Breast epithelium (tissue), 3 donors: ENCODE measurements at regions not wholly inside any gene's neighbourhood (a gene's known extent, or its start where the extent isn't known, plus 50 kb on each side); places are given as distances from the start of the nearest gene placed in this dataset.

Source experiments
- POLR2A ChIP-seq: fragments of 450-650 bp; IDR thresholded peaks from one replicate; pipeline ENCODE4 v1.6.1; 2016; ENCODE audit warnings: antibody characterized with exemption, mild to moderate bottlenecking, moderate library complexity
- TF ChIP-seq, protein P1 (sequence below), 3 donors: fragments of 450-650 bp; IDR thresholded peaks; one replicate each; pipeline ENCODE4 v1.5.1; 2016 to 2017; ENCODE audit warnings: antibody characterized with exemption in 3 of 3, mild to moderate bottlenecking in 3 of 3, moderate library complexity in 3 of 3

DNA sequence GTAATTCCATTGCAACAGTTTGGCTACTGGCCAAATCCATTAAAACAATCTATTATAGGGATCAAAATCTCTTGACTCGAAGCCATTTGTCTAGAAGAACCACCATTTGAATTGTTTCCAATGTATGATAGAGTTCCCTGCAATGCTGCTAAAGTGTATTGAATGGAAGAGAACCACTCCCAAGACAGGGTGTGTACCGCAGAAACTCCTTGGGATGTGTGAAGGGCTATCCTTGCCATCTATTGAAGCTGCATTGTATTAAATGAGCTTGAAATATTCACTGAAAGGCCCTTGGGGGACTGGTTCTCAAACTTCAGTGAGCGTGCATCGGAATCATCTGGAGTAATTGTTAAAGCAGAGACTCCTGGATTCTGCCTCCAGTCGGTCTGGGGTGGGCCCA, 260.4 kb upstream of the MEIS1 start:
- TF ChIP-seq, protein P1, sequence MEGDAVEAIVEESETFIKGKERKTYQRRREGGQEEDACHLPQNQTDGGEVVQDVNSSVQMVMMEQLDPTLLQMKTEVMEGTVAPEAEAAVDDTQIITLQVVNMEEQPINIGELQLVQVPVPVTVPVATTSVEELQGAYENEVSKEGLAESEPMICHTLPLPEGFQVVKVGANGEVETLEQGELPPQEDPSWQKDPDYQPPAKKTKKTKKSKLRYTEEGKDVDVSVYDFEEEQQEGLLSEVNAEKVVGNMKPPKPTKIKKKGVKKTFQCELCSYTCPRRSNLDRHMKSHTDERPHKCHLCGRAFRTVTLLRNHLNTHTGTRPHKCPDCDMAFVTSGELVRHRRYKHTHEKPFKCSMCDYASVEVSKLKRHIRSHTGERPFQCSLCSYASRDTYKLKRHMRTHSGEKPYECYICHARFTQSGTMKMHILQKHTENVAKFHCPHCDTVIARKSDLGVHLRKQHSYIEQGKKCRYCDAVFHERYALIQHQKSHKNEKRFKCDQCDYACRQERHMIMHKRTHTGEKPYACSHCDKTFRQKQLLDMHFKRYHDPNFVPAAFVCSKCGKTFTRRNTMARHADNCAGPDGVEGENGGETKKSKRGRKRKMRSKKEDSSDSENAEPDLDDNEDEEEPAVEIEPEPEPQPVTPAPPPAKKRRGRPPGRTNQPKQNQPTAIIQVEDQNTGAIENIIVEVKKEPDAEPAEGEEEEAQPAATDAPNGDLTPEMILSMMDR (IDR thresholded peaks at IDR 0.05): no peak
- no peak for TF ChIP-seq POLR2A
